NCI-H1417 (cell line): ENCODE measurements at regions not wholly inside any gene's neighbourhood (a gene's known extent, or its start where the extent isn't known, plus 50 kb on each side); places are given as distances from the start of the nearest gene placed in this dataset.

Experiments
- DNase-seq, 3 experiments: peaks; one replicate each; lab custom pipeline; 2025; lab: John Stamatoyannopoulos, UW

- no peak for DNase-seq
Observed at GRCh38 chr14:53516261-53516774, 363.2 kb upstream of the DDHD1 start.

- DNase-seq: no peak
Observed at GRCh38 chr14:53515276-53515675, 362.2 kb upstream of the DDHD1 start.

- no peak for DNase-seq
Observed at GRCh38 chr14:53514197-53514596, 361.1 kb upstream of the DDHD1 start.

- DNase-seq: peak in 1 of 3 experiments; percentile 89
Observed at GRCh38 chr14:53510281-53510912, 357.3 kb upstream of the DDHD1 start.

- DNase-seq: peak in 1 of 3 experiments; percentile 59
Observed at GRCh38 chr14:53509276-53510244, 356.4 kb upstream of the DDHD1 start.

GRCh38 chr14:53501361-53502211 is 348.5 kb upstream of the DDHD1 start:
- DNase-seq: peak in 1 of 3 experiments; percentile 59

- no peak for DNase-seq
Observed at GRCh38 chr14:53500191-53500590, 347.1 kb upstream of the DDHD1 start.

- DNase-seq: no peak
Observed at GRCh38 chr14:53496668-53497067, 343.5 kb upstream of the DDHD1 start.

- DNase-seq: no peak
Observed at GRCh38 chr14:53495846-53496343, 342.8 kb upstream of the DDHD1 start.

GRCh38 chr14:53494587-53494986 is 341.5 kb upstream of the DDHD1 start:
- no peak for DNase-seq

- peak; percentile 64 to 95 (median 94) for DNase-seq
Observed at GRCh38 chr14:53493860-53494259, 340.7 kb upstream of the DDHD1 start.

- DNase-seq: no peak
Observed at GRCh38 chr14:53493320-53493719, 340.2 kb upstream of the DDHD1 start.

GRCh38 chr14:53491884-53492277 is 338.8 kb upstream of the DDHD1 start:
- DNase-seq: no peak

GRCh38 chr14:53491256-53491883 is 338.2 kb upstream of the DDHD1 start:
- DNase-seq: no peak

GRCh38 chr14:53478174-53478573 is 325.1 kb upstream of the DDHD1 start:
- DNase-seq: no peak

GRCh38 chr14:53473480-53473879 is 320.4 kb upstream of the DDHD1 start:
- DNase-seq: no peak

- no peak for DNase-seq
Observed at GRCh38 chr14:53472306-53472705, 319.2 kb upstream of the DDHD1 start.

GRCh38 chr14:53470351-53471043 is 317.4 kb upstream of the DDHD1 start:
- no peak for DNase-seq

GRCh38 chr14:53468876-53469275 is 315.8 kb upstream of the DDHD1 start:
- DNase-seq: no peak

GRCh38 chr14:53464376-53464775 is 311.3 kb upstream of the DDHD1 start:
- no peak for DNase-seq
